ENCODE measurements at regions not wholly inside any gene's neighbourhood (a gene's known extent, or its start where the extent isn't known, plus 50 kb on each side); places are given as distances from the start of the nearest gene placed in this dataset.

GRCh38 chr16:9447195-9447551 is 355.7 kb downstream of the HAPSTR1 start:
- DNase-seq (ENCODE audit: low spot score) = no peak
- no peak for ATAC-seq (ENCODE audit: low FRiP score)
- no peak for TF ChIP-seq CTCF (IDR thresholded peaks at IDR 0.05)

- ATAC-seq (ENCODE audit: low FRiP score) = no peak
These were observed 356.3 kb downstream of the HAPSTR1 start for GRCh38 chr16:9447699-9448098.

GRCh38 chr16:9449597-9449996 is 358.2 kb downstream of the HAPSTR1 start:
- ATAC-seq (ENCODE audit: low FRiP score) (no peak), DNase-seq (ENCODE audit: low spot score) (no peak)
- no peak for TF ChIP-seq CTCF (IDR thresholded peaks at IDR 0.05)

More at GRCh38 chr16:9447699-9448098, 356.3 kb downstream of the HAPSTR1 start:
- no peak for TF ChIP-seq CTCF (IDR thresholded peaks at IDR 0.05)
- no peak for DNase-seq (ENCODE audit: low spot score)

- DNase-seq (ENCODE audit: low spot score) = no peak
- ATAC-seq (ENCODE audit: low FRiP score) = peak; percentile 81
- no peak for TF ChIP-seq CTCF (IDR thresholded peaks at IDR 0.05)
These were observed 365.8 kb downstream of the HAPSTR1 start for GRCh38 chr16:9457215-9457614.

GRCh38 chr16:9458816-9459215 is 367.4 kb downstream of the HAPSTR1 start:
- no peak for ATAC-seq (ENCODE audit: low FRiP score)
- DNase-seq (ENCODE audit: low spot score) = no peak
- TF ChIP-seq CTCF (IDR thresholded peaks at IDR 0.05) = no peak

- DNase-seq (ENCODE audit: low spot score) (no peak), ATAC-seq (ENCODE audit: low FRiP score) (no peak)
- no peak for TF ChIP-seq CTCF (IDR thresholded peaks at IDR 0.05)
These were observed 371.5 kb downstream of the HAPSTR1 start for GRCh38 chr16:9462984-9463383.

GRCh38 chr16:9463461-9463860 is 372.0 kb downstream of the HAPSTR1 start:
- no peak for TF ChIP-seq CTCF (IDR thresholded peaks at IDR 0.05)
- DNase-seq (ENCODE audit: low spot score) (no peak), ATAC-seq (ENCODE audit: low FRiP score) (no peak)

Measured in omental fat pad (tissue), 3 donors.